OCI-LY3 (cell line): ENCODE measurements at regions not wholly inside any gene's neighbourhood (a gene's known extent, or its start where the extent isn't known, plus 50 kb on each side); places are given as distances from the start of the nearest gene placed in this dataset.

Experiments
- CTCF ChIP-seq: fragments of 200-600, 300-600 bp; sonication (generic); IDR thresholded peaks from 2 replicates; pipeline ENCODE4 v1.5.1; 2014; ENCODE audit warnings: antibody characterized with exemption, low read length, low read depth
- EZH2phosphoT487 ChIP-seq: fragments of 200-600 bp; shearing (Covaris generic); IDR thresholded peaks from 2 replicates; pipeline ENCODE4 v1.6.1; 2018; ENCODE audit warnings: antibody characterized with exemption, mixed run types, low read depth

DNA sequence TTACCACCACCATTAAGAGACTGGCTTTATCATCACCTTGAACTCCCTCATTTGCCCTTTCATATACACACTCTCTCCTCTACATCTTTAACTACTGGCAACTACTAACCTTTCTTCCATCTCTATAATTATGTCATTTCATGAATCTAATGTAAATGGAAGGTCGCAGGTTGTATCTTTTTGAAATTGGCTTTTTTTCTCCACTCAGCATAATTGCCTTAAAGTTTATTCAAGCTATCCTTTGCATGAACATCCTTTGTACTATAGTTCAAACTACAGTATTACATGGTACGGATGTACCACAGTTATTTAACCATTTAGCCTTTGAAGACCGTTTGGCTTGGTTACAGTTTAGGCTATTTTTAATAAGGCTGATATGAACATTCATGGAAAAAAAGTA, 129.5 kb upstream of the ZNF804A start:
- no peak for TF ChIP-seq CTCF
- no peak for TF ChIP-seq EZH2phosphoT487
